ENCODE measurements at regions not wholly inside any gene's neighbourhood (a gene's known extent, or its start where the extent isn't known, plus 50 kb on each side); places are given as distances from the start of the nearest gene placed in this dataset.

- Histone ChIP-seq H3K4me1 (ENCODE audit: control insufficient read depth in 1 of 2, low read depth in 2 of 2) (peaks cover 0 to 10% of the 10 kb centered on the region in 2 donors), H3K9me3 (no peaks in the 10 kb centered on the region), H3K27me3 (replicated peaks; ENCODE audit: insufficient read depth) (no peaks in the 10 kb centered on the region), H3K27ac (no peak overlapping the region), H3K36me3 (no peaks in the 10 kb centered on the region), H3K4me3 (no peak overlapping the region)
- TF ChIP-seq CTCF (IDR thresholded peaks at IDR 0.05) = no peak
- no peak for DNase-seq (ENCODE audit: low spot score)
- no peak for ATAC-seq (ENCODE audit: insufficient number of reproducible peaks, low FRiP score, low read depth)
Measured at GRCh38 chr6:85127168-85127498, 322.8 kb upstream of the NT5E start.

- Histone ChIP-seq H3K27me3 (replicated peaks; ENCODE audit: insufficient read depth) (no peaks in the 10 kb centered on the region), H3K36me3 (no peaks in the 10 kb centered on the region), H3K27ac (no peak overlapping the region), H3K4me1 (ENCODE audit: control insufficient read depth in 1 of 2, low read depth in 2 of 2) (peaks cover 0 to 10% of the 10 kb centered on the region in 2 donors), H3K4me3 (peak overlapping the region; percentile 41), H3K9me3 (no peaks in the 10 kb centered on the region)
- DNase-seq (ENCODE audit: low spot score) (no peak), ATAC-seq (ENCODE audit: insufficient number of reproducible peaks, low FRiP score, low read depth) (no peak)
- peak; percentile 53 for TF ChIP-seq CTCF (IDR thresholded peaks at IDR 0.05)
Measured at GRCh38 chr6:85126485-85127167, 323.3 kb upstream of the NT5E start.

- H3K36me3 ChIP-seq = no peaks in the 10 kb centered on the region
- DNase-seq (ENCODE audit: low spot score) (no peak), ATAC-seq (ENCODE audit: insufficient number of reproducible peaks, low FRiP score, low read depth) (no peak)
- H3K27me3 ChIP-seq (replicated peaks; ENCODE audit: insufficient read depth) = no peaks in the 10 kb centered on the region
- no peaks in the 10 kb centered on the region for H3K9me3 ChIP-seq
- H3K27ac ChIP-seq = no peak overlapping the region
- H3K4me3 ChIP-seq = no peak overlapping the region
- TF ChIP-seq CTCF (IDR thresholded peaks at IDR 0.05) = no peak
- peaks cover 0 to 10% of the 10 kb centered on the region in 2 donors for H3K4me1 ChIP-seq (ENCODE audit: control insufficient read depth in 1 of 2, low read depth in 2 of 2)
Measured at GRCh38 chr6:85125526-85125925, 324.4 kb upstream of the NT5E start.

- DNase-seq (ENCODE audit: low spot score) = no peak
- no peak for ATAC-seq (ENCODE audit: insufficient number of reproducible peaks, low FRiP score, low read depth)
- no peaks in the 10 kb centered on the region for H3K27me3 ChIP-seq (replicated peaks; ENCODE audit: insufficient read depth)
- H3K4me3 ChIP-seq = no peak overlapping the region
- no peaks in the 10 kb centered on the region for H3K36me3 ChIP-seq
- no peaks in the 10 kb centered on the region for H3K9me3 ChIP-seq
- no peak for TF ChIP-seq CTCF (IDR thresholded peaks at IDR 0.05)
- no peak overlapping the region for H3K27ac ChIP-seq
- peaks cover 0 to 10% of the 10 kb centered on the region in 2 donors for H3K4me1 ChIP-seq (ENCODE audit: control insufficient read depth in 1 of 2, low read depth in 2 of 2)
Measured at GRCh38 chr6:85124472-85125354, 325.2 kb upstream of the NT5E start.

GRCh38 chr6:85121158-85121557 is 328.7 kb upstream of the NT5E start:
- ATAC-seq (ENCODE audit: insufficient number of reproducible peaks, low FRiP score, low read depth) (no peak), DNase-seq (ENCODE audit: low spot score) (no peak)
- Histone ChIP-seq H3K27me3 (replicated peaks; ENCODE audit: insufficient read depth) (no peaks in the 10 kb centered on the region), H3K4me1 (ENCODE audit: control insufficient read depth in 1 of 2, low read depth in 2 of 2) (peaks cover 0 to 1% of the 10 kb centered on the region in 2 donors), H3K4me3 (no peak overlapping the region), H3K27ac (no peak overlapping the region), H3K9me3 (no peaks in the 10 kb centered on the region), H3K36me3 (no peaks in the 10 kb centered on the region)
- TF ChIP-seq CTCF (IDR thresholded peaks at IDR 0.05) = no peak

Data from thoracic aorta (tissue), 2 donors.